GM21529 (cell line): ENCODE measurements at regions not wholly inside any gene's neighbourhood (a gene's known extent, or its start where the extent isn't known, plus 50 kb on each side); places are given as distances from the start of the nearest gene placed in this dataset.
"Not testable (repeated sequence)": the region's sequence is repeated elsewhere in the genome, so short reads cannot be mapped to it uniquely, and the experiment has no call there.

Source experiments
- ATAC-seq: cut with Tn5 transposase; IDR thresholded peaks from one replicate; pipeline ENCODE4 v1.9.1; 2021; ENCODE audit not compliant: unreplicated experiment

DNA sequence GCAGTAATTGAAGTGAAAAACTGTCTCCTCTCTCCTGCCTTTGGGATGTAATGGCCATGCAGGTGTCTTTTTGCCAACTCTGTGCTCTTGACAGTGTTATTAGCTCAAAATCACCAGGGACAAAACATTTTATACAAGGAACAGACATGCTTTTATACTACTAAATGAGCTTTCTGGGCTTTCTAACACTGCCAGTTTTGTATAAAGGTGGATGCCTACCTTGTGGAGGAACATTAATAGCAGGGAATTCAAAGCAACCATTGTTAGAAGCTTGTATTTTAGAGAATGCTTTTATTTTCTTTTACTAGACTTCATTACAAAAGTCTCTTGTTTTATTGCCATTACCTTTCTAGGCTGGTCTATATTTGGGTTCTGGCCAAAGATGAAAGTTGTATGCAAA is 54.7 kb upstream of the ARSJ start:
- no peak for ATAC-seq

DNA sequence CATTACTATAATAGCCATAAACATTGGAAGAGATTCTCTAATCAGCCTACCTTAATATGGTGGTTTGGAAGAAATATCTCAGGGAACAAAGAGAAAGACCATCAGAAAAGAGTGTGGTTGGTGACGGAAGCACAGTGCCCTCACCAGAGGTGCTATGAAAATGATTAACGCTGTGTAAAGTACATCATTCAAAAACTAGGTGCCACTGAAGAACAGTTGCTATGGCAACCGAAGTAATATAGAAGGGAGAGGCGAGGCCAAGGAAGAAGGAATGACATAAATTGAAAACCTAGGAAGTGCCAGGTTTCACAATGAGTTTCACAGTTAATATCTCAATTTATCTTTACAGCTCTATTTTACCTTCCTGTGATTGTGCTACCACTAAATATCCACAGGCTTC is 57.0 kb upstream of the ARSJ start:
- ATAC-seq = no peak

DNA sequence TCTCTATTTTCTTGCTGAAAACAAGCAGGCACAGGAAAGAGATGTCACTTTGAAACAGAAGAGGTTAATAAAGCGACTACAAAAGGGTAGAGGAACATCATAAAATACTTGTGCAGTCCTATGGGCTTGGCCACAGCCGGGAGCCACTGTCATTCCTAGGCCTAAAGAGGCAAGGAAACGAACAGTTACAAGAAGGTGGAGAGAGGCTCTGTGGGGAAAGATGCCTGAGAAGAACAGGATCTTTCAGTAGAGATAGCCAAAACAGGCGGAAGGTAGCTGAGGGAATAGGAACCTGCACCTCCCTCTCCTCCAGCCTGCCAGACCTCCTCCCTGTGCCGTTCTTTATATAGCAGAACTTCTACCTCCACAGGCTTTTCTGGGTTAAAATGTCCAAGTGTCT is 57.4 kb upstream of the ARSJ start:
- no peak for ATAC-seq

DNA sequence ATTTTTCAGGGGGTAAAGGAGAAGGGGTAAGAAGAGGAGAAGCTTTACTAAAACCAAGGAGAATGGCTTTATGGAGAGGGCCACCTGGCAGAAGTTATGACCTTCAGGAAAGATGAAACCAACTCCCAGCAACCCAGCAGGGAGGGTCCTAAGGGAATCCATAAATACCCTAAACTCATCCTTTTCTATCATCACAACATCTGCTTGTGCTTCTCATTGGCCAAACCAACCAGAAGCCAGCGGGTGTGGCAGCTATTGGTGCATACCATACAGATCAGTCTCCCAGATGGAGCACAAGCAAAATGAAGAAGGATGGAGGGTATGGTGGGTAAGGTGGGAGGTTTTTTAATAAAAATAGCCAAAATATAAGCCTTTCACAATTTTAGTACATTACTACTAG is 58.5 kb upstream of the ARSJ start:
- no peak for ATAC-seq

DNA sequence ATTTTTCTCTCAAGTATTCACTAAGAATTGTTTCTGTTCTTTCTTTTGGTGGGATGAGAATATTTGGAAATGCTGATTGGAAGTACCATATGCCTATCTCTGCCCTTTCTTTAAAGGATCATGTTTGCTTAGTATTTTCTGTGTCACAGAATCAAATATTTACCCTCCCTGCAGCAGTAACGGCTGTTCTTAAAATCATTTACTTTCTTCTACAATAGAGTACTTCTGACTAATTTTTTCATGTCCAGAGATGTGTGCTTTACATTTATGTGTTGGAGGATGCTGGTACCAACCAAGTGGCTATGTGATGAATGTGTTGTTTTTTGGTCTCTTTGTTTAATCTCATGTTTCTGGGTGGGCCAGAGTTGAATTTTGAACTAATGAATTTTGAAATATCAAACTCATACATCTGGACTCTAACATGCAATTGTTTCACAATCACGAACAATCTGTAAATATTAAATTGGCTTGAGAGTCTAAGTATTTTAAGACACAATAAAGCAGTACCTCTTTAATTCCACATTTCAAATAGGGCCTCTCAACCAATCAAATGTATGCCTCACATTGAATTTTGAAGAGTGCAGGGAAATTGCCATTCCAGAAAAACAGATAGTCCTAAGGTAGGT is 59.4 kb upstream of the ARSJ start:
- ATAC-seq = no peak

DNA sequence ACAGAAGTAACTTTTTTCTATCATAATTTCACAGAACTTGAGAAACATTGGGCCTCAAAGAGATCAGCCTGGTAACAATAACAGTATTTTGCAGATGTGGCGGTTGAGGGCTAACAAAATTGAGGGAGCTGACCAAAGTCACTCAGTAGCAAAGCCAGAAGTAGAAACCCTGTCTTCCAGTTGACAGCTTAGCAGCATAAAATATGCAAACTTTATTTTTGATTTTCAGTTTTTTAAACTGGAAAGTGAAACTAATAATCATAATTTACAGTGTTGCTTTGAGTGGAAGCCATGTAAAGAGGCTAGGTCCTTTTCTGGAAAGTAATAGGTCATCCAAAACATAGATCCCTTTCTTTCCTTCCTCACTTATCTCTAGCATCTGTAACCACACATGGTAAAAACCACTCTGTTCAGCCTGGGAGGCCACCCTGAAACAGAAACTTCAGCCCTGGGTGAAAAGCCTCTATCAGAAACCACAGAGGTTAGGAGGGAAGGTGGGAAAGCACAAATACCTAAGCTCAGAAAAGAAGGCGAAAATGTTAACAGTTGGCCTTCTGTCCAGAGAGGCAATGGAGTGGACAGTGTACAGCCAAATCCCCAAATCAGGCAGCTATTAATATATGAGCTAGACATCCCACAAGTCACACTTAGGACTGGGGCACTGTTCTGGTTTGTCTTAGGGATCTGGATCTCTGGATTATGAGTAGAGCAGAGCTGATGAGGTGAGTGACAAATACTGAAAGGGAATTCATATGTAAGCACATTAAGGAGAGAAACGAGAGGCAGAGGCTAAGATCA is 61.1 kb upstream of the ARSJ start:
- ATAC-seq = peak; percentile 90

DNA sequence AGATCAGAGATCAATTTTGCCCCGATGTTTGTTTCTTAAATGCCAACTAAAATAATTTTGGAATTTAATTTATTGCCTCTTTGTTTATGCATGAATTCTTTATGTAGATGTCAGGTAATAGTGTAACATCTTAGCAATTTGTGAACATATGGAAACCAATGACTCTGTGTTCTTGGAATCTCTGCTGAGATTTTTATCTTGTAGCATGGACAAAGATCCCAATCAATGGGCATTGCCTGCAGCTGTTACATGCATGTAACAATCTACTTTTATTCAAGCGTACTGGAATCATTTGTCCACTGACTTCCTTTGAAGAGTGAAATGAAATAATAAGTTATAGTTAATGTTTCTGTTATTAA is 61.6 kb upstream of the ARSJ start:
- ATAC-seq = no peak

DNA sequence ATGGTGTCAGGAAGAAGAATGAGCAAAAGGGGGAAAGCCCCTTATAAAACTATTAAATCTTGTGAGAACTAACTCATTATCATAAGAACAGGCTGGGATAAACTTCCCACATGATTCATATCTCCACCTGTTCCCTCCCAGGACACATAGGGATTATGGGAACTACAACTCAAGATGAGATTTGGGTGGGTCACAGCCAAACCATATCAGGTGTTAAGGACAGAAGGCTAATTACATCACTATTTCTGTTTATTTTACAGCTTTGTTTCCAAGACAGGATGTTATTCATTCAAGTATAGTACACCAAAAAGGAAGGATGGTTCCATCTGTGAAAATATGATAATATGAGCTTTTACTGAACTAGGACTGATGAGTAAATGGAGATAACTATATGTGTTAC is 63.7 kb upstream of the ARSJ start:
- ATAC-seq = no peak

DNA sequence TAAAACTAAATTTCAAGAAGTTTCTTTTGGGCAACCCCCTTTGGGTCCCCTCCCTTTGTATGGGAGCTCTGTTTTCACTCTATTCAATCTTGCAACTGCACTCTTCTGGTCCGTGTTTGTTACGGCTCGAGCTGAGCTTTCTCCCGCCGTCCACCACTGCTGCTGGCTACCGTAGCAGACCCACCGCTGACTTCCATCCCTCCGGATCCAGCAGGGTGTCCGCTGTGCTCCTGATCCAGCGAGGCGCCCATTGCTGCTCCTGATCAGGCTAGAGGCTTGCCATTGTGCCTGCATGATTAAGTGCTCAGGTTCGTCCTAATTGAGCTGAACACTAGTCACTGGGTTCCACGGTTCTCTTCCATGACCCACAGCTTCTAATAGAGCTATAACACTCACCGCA is 64.9 kb upstream of the ARSJ start:
- not testable (repeated sequence) for ATAC-seq

DNA sequence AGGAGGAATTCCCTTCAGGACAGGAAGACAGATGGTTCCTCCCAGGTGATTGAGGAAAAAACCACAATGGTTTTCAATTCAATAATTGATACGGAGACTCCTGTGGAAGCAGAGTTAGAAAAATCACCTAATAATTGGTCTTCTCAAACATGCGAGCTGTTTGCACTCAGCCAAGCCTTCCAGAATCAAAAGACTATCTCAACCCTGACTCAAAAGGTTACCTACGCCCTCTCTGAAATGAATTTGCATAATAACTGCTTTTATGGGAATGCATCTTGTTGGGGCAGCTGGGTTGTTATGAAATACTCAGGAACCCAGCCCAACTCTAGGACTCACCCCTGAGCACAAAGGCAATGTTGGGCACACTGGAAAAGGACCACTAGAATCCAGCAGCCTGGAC is 66.9 kb upstream of the ARSJ start:
- no peak for ATAC-seq

DNA sequence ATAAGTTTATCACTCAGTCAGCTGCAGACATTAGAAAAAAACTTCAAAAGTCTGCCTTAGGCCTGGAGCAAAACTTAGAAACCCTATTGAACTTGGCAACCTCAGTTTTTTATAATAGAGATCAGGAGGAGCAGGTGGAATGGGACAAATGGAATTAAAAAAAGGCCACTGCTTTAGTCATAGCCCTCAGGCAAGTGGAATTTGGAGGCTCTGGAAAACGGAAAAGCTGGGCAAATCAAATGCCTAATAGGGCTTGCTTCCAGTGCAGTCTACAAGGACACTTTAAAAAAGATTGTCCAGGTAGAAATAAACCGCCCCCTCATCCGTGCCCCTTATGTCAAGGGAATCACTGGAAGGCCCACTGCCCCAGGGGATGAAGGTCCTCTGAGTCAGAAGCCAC is 68.7 kb upstream of the ARSJ start:
- not testable (repeated sequence) for ATAC-seq

DNA sequence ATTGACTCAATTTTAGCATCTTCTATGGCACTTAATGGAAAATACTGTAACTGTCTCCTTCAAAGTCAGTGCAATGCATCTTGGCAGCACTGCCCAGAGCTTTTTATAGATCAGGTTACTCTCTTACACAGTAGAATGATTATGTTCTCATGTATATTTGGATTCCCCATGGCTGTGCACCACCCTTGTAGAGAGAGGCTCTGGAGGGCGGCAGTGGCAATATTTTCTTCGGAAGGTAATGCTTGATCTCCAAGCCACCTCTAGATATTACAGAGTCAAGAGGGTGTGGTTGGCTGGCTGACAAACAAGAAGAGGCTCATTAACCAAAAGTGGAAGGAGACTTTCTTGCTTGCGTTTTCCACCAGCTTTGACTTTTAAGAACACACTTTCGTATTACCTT is 72.8 kb upstream of the ARSJ start:
- no peak for ATAC-seq

DNA sequence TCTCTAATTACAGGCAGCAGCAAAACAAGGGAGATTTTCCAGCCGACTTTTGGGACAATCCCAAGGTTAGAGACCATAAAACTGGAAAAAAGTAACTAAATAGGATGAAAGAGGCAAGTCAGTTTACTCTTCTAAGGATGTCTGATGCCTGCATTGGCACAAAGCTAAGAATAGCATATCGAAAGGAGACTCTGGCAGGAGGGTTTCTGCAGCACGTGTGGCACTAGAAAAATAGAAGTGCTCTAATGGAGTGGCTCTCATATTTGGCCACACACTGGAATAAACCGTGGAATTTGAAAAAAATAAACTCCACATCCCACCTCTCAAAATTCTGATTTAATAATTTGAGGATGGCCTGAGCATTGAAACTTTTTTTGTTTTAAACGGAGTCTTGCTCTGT is 77.2 kb upstream of the ARSJ start:
- ATAC-seq = no peak

DNA sequence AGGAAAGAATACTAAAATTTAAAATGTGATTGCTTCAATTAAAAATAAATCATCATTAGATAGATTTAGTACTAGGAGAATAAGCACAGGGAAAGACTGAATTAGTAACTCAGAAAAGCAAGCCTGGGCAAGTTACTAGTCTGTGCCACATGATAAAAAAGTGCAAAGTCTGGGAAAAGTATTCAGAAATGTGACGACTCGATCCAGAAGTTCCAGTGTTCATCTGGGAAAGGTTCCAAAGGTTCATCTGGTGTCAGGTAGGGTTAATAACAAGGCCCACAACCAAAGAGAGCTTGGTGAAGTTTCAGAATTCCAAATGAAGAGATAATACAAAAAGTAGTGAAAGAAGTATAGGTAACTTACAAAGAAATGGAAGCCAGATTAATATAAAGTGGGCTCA is 78.3 kb upstream of the ARSJ start:
- ATAC-seq = no peak

DNA sequence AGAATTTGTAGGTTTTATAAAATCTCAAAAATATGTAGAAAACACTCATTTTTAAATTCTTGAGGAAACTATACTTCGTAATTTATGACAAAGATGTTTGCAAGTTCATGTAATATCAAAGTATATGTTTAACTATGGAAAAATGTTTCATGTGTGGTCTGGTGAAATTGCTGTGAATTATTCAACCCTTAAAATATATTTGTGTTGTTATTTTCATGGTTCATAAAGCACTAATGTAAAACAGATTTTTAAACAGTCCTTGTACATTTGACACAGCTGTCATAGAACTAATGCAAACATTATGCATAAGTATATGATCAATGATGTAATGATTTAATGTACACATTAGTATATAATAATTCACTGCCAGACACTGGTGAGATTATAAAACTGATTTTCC is 83.1 kb upstream of the ARSJ start:
- ATAC-seq = no peak

DNA sequence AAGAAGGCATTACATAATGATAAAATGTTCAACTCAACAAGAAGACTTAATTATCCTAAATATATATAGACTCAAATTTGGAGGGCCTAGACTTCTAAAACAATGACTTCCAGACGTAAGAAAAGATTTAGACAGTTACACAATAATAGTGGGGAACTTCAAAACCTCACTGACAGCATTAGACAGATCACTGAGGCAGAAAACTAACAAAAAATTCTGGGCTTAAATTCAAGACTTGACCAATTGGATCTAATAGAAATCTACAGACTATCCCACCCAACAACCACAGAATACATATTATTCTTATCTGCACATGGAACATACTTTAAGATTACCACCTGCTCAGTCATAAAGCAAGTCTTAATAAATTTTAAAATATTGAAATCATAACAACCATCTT is 93.3 kb upstream of the ARSJ start:
- no peak for ATAC-seq

DNA sequence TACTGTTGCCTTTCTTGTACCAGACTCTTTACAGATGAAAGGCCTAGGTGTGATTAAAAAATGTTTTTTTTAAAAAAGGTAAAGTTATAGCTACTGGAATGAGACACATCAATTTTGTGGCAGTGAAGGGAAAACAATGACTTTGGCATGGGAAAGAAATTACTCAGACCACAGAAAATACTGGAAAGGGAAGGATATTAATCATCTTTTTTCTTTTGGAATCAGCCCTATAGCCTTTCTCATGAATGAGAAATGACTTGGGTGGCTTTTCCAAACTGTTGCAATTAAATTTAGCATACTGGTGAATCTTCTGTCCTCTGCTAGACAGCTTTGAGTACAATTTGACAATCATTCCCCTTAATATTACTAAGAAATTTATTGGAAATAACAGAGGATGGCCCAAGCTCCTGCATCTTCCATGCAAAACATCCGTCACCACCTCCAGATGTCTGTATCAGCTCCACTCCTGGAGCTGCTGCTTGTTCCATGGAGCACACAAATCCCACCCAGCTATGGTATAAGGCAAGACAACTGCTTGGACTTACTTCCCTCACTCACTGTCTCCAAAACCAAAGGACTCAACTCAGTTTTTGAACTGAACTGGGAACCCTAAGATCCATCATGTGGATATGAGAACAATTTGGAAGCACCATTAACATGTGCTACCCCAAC is 97.6 kb upstream of the ARSJ start:
- no peak for ATAC-seq

DNA sequence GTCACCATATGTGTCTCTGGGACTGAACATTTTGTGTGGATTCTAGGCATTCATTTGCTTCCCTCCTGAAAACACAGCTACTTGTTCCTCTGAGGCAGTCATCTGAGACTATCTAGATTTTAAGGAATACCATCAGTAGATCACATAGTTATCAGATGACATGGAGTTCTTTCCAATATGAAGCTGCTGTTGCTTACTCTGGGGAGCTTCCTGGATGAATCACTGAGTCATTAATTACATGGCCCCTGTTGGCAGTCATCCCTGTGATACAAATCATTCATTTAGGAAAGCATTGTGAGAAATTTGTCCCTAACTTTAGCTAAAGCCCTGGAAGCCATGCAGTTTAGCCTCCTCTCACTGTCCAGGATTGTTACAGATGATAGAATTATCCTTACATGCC is 98.2 kb upstream of the ARSJ start:
- ATAC-seq = no peak

DNA sequence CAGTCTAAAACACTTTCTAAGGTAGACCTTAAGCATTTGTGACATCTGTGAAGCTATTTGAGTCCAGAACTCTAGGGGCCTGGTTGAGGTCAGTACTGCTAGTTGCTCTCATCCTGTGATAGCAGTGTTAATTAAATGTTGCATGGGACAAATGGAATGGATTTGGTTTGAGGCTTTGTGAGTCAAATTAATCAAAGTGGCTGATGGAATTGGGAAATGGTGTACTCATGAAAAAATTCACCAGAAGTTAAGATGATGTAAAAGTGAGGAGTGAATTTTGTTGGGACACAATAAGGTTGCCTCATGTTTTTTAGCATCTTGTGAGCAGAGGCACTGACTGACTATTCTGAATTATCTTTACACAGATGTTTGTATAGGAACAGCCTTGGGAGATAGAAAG is 99.2 kb upstream of the ARSJ start:
- ATAC-seq = no peak

DNA sequence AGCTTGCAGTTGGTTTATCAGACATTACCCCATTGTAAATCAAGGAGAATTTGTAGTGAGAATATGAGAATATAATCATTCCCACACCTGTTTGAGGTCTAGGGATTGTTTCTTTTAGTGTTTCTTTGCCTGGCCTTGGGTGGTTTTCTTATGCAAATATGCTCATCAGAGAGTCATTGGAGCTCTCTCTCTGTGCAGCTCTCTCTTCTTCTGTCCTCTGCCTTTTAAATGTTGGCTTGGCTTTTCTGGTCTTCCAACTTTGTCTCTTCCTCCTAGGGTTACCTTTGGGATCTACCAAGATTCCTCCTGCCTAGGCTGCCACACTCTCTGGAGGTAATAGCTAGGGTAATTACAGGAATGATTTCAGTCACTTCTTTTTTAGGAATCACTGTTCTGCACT is 102.3 kb upstream of the ARSJ start:
- no peak for ATAC-seq

DNA sequence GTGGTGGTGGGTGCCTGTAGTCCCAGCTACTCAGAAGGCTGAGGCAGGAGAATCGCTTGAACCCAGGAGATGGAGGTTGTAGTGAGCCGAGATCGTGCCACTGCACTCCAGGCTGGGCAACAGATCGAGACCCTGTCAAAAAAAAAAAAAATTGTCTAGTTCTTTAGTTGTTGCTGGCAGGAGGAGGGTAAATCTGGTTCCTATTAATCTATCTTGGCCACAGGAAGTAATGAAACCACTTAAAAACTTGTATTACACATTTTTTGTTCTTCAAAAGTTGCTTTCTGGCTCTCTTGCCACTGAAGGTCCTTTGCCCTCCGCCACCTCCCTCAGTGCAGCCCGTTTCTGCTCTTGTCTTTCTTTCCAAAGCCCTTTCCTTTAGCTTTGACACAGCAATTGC is 102.9 kb upstream of the ARSJ start:
- ATAC-seq = no peak

DNA sequence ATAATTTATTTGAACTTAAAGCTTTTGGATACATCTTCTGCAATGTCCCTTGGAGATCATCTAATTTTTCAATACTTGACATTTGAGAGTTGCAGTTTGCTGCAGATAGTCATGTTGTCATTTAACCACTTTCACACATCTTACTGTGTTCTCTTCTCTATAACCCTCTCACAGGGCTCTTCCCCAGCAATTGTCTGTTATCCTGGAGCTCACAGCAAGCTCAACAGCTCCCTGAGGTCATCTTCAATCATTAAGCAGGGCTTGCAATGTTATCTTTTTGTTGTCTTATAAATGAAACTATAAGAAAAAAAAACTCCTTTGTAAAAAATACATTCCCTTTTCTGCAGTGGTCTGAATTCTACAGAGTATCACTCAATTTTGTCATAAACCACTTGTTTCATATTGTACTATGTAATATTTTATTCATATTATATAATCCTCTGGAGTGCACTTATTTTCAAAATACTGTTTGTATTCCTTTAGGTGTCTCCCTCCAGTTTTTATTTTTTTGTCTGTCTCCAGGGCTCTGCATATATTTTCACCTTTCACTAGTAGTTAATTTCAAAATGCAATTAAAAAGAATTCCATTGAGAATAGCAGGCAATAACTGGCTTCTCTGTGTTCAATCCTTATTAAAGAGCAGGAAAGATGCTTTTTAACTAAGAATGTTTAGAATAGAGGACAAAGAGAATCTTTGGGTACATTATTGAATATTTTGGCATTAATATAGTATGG is 106.3 kb upstream of the ARSJ start:
- ATAC-seq = no peak
